ENCODE measurements at regions not wholly inside any gene's neighbourhood (a gene's known extent, or its start where the extent isn't known, plus 50 kb on each side); places are given as distances from the start of the nearest gene placed in this dataset.

- no peak for DNase-seq (ENCODE audit: low read depth in 3 of 3, low spot score in 1 of 3)
Measured at GRCh38 chr2:76464310-76464709, 753.6 kb upstream of the GCFC2 start.

GRCh38 chr2:76461431-76461830 lies 750.7 kb upstream of the GCFC2 start:
- DNase-seq (ENCODE audit: low read depth in 3 of 3, low spot score in 1 of 3), result no peak

DNA sequence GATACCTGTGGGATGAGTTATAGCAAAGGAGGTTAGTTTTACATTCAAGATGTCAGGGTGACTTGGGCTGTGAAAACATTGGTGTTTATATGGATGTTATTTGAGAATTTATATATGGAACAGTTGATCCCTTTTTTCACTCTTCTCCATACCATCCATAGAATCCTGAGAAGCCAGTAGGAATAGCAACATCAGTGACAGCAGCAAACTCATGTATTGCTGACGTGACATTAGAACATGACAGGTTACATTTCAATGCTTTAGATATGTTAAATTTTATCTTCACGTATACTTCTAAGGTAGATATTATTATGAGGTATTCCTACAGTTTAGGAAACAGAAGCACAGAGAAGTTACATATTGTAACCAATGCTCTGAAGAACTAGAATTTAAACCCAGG lies 745.2 kb upstream of the GCFC2 start:
- DNase-seq (ENCODE audit: low read depth in 3 of 3, low spot score in 1 of 3), result no peak

DNA sequence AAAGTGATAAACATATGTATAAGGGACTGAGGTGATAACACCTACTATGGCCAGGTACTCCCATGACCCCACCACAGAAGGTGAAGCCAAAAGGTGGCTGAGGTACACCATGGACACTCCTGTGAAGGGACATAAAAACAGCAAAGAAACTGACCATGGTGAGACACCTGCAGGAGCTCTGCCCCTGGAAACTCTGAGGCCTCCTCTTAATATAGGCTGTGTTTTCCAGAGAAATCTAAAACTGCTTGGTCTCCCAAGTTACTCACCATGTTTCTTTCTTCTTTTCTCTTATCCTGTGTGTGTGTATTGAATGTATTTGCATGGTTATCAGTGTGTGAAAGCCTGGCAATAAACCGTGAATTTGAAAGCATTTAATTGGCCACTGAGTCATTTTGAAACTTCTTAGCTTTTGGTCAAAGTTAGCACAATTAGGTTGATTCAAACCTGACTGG lies 739.3 kb upstream of the GCFC2 start:
- DNase-seq (ENCODE audit: low read depth in 3 of 3, low spot score in 1 of 3), result no peak

- no peak for DNase-seq (ENCODE audit: low read depth in 3 of 3, low spot score in 1 of 3)
Measured at GRCh38 chr2:76448956-76449355, 738.2 kb upstream of the GCFC2 start.

DNA sequence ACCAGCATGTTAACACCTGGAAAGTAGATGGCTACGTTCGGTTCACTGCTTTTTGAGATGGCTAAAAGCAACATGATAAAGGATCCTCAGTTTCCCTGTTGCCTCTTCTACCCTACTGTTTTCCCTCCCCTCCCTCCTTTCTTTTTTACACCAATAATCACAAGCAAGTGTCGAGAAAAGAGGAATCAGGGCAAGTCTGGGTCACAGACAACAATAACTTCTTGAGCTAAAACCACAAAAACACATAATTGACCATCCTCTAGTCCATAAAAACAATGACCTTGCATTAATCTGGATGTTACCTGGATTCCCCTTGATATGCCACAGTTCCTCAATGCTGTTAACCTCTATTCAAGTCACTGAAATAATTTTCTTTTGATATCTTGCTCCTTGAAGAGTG lies 736.6 kb upstream of the GCFC2 start:
- DNase-seq (ENCODE audit: low read depth in 3 of 3, low spot score in 1 of 3), result no peak

- no peak for DNase-seq (ENCODE audit: low read depth in 3 of 3, low spot score in 1 of 3)
Measured at GRCh38 chr2:76446872-76447271, 736.2 kb upstream of the GCFC2 start.

DNA sequence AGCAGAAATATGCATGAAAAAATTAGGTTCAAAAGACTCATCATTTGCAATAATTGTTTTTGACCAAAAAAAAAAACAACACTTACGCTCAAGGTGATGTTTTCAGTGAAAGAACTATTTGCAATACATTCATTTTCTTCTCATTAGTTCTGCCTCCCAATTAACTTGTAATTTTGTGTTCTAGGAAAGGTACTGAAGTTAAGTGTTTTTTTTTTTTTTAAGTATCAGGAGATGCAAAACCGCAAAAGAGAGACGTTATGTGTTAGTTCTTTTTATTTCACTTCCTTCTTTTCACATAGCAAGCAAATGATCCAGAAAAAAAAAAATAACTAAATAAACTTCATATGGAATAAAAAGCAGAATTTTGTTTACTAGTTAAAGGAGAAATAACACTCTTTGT lies 735.2 kb upstream of the GCFC2 start:
- DNase-seq (ENCODE audit: low read depth in 3 of 3, low spot score in 1 of 3), result no peak

DNA sequence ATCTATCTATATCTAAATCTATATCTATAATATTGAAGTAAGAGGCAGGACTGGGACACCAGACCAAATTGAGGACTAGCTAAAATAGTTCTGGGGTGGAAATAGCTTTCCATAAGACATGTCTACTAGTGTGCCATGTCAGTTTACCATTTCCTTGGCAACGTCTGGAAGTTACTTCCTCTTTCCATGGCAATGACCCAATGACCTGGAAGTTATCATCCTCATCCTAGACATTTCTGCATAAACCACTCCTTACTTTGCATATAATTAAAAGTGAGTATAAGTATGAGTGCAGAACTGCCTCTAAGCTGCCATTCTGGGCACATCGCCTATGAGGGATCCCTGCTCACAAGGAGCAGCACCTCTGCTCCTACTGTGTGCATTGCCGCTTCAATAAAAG lies 734.0 kb upstream of the GCFC2 start:
- DNase-seq (ENCODE audit: low read depth in 3 of 3, low spot score in 1 of 3), result no peak

DNA sequence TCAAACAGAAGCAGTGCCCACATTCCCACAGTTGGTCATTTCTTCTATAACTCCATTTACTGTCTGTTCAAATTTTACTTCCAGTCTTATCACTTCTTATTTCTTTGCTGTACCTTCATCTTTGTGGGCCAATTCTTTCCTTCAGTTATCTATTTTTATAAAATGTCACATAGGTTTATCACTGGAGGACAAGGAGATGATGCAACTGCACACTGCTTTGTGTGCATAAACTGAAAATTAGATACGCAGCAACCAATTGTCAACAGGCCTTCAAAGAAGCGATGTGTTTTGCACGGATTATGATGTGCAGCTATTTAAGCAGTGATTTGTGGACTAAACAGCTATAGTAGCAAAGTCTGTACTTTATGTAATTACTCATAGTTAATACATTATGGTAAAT lies 726.8 kb upstream of the GCFC2 start:
- DNase-seq (ENCODE audit: low read depth in 3 of 3, low spot score in 1 of 3), result no peak

DNA sequence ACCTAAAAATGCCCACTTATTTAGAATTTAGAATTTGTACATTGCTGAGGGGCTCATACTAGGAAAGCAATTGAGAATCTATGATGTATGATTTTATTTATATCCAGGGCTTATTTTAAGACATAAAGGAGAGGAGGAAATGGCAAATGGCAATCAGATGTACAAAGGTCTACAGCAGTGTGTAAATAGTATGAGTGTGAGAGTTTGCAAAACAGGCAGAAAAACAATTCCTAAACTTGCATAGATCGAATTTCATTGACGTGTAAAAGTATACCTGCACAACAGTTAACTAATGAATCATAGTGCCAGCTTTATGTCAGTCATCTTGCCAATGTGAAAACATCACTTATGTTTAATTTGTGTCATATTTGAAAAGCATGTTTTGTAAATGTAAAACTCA lies 718.7 kb upstream of the GCFC2 start:
- DNase-seq (ENCODE audit: low read depth in 3 of 3, low spot score in 1 of 3), result no peak

- DNase-seq (ENCODE audit: low read depth in 3 of 3, low spot score in 1 of 3), result no peak
Measured at GRCh38 chr2:76427452-76427851, 716.7 kb upstream of the GCFC2 start.

DNA sequence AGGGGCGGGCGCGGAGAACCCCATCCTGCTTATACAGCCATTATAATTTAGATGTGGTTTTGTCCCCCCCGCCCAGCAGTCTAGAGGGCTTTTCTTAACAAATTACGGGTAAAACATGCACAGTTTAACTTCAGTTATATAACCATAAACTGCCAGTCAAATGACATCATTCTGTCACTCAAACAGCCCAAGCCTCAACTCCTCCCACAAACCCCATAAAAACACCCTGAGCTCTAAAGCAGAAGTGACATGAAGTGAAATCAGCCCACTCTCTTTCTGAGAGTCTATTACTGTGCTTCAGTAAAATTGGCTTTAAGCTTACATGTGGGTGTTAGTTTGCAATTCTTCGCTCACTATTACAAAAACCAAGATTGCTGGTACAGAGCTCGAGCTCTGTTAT lies 705.1 kb upstream of the GCFC2 start:
- DNase-seq (ENCODE audit: low read depth in 3 of 3, low spot score in 1 of 3), result no peak

DNA sequence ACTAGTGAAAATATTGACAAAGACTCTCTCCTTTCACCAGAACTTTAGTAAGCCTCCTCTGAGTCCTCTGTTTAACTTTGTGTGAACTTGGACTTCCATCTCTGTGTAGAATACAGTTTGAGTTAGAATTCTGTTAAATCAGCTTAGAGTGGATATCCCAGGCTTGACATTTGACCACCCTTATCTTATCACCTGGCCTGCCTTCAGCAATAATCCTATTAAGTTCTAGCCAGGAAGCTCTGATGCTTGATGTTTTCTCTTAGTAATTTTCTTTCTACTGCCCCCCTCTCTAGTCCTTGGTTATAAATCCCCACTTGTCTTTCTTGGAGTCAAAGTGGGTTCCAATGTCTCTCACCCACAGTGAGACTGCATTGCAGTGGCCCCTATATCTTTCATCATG lies 702.7 kb upstream of the GCFC2 start:
- DNase-seq (ENCODE audit: low read depth in 3 of 3, low spot score in 1 of 3), result no peak

DNA sequence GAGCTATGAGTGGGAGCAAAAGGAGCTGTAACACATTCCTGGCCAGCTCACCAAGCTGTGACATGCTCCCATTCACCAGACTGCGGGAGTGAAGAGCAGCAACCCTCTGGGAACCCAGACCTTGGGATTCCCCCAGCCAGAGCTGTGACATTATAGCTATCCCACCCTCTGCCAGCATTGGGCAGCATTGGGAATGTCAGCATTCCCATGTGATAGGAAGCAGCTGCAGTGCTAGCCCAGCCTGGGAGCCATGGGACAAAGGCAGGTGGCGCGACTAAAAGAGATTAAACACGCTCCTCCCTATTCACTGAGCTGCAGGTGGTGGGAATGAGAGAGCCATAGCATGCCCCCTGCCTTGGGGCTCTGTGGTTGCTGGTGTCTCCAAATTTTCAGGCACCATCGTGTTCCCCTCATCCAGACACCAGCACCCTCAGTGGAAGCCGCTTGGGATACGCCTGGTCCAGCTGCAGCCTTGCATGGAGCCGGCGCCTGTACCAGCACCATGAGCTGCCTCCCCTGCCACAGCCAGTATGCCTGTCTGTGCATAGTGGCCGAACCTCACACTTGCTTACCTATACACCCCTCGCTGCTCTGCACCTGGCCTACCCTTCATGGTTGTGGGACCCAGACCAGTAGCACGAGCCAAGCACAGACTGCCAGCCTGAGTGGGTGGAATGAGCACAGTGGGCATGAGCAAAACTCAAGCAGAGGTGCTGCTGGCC lies 695.6 kb upstream of the GCFC2 start:
- no peak for DNase-seq (ENCODE audit: low read depth in 3 of 3, low spot score in 1 of 3)

GRCh38 chr2:76393356-76393755 lies 682.6 kb upstream of the GCFC2 start:
- DNase-seq (ENCODE audit: low read depth in 3 of 3, low spot score in 1 of 3), result no peak

DNA sequence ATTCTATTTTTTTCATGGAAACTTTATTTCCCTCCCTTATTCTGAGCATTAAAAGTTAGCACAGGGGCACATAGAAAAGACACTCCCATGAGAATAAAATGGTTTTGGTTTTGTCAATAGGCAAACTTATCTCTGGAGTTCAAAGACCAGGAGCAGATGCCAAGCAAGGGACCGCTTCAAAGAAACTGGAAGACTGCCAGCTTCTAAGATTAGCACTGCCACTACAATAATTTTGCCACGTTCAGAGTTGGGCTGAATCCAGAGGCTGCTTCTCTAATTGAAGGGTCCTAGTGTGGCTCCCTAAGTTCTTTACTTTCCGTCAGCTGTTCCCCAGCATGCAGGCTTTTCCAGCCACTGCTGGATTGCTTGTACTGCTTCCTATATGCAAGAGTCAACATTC lies 681.0 kb upstream of the GCFC2 start:
- no peak for DNase-seq (ENCODE audit: low read depth in 3 of 3, low spot score in 1 of 3)

DNA sequence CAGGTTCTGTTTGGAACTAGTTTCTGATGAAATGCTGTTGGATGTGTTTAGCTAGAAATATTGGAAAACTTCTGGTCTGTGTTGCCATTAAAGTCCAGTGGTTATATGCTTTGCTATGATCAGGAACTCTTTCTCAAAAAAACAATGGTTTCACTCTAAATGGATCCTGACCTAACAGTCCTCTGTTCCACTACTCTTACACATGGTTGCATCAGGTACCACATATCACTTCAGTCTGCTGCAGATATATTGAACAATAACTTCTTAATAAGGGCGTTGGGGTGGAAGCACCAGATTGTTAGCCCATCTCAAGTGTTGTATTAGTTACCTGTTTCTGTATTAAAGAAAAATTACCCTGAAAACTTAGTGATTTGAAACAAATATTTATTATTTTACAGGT lies 676.6 kb upstream of the GCFC2 start:
- no peak for DNase-seq (ENCODE audit: low read depth in 3 of 3, low spot score in 1 of 3)

DNA sequence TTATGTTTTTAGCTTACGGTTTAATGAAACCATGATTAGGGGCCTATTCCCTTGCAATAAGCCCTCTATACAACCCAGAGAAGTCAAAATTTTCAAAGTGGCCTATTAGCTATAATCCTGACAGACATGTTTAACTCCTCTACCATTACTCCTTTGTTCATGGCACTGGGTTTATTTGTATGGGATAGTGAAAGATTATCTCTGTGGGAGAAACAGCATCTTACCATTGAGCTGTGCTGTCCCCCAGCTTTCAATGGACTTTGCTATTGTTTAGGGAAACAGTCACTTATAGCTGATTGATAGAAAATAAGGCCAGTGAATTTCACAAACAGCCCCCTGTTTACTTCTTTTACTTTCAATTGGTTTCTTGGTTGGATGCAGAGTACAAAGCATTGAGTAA lies 675.2 kb upstream of the GCFC2 start:
- DNase-seq (ENCODE audit: low read depth in 3 of 3, low spot score in 1 of 3), result no peak

DNA sequence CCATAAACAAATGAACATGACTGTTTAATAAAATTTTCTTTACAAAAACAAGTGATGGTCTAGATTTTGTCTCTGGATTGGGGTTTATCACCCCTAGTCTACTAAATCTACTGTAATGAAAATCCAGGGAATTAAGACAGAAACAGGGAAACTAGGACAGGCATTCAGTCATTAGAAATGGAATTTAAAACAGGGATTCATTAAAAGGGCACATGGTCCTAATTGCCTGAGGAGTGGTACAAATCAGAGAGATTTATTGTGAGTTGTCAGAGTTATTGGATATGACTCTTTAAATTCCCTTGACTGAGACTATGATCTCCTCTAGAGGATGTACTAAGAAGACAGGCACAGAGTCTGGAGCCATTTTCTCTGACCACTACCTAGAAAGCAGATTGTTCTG lies 670.9 kb upstream of the GCFC2 start:
- no peak for DNase-seq (ENCODE audit: low read depth in 3 of 3, low spot score in 1 of 3)

DNA sequence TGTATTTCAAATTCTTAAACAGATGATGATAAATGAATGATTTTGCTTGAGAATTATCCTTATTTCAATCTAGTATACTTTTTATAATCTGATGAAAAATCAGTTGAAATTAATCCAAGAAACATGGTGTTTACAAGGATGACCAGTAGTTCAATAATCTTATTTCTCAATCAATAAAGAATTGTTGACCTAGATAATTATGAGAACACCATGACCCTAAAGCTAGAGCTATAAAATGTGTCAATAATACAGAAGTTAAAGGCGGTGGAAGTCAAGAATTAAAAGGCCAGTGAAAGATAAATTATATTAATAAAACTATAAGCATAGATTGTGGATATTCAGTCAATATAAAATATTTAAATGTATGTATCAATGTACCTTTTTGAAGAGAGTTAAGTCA lies 667.4 kb upstream of the GCFC2 start:
- no peak for DNase-seq (ENCODE audit: low read depth in 3 of 3, low spot score in 1 of 3)

GRCh38 chr2:76341439-76341838 lies 630.7 kb upstream of the GCFC2 start:
- no peak for DNase-seq (ENCODE audit: low read depth in 3 of 3, low spot score in 1 of 3)

DNA sequence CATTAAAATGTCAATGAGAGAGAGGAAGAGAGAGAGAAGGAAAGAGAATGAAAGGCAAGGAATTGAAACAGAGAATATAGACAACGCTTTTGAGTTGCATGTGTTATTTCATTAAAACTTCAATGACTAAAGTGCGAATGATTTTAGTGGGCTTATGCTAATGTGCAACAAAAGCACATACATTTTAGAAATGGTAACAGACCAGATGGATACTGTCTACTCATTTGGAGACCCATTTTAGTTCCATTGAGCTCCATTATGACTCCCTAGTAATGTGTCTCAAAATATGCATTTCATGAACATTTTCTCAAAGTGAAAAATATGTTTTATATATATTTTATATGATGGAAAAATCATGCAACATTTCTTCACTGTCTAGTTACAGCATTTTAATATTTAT lies 622.2 kb upstream of the GCFC2 start:
- no peak for DNase-seq (ENCODE audit: low read depth in 3 of 3, low spot score in 1 of 3)

GRCh38 chr2:76330865-76331264 lies 620.1 kb upstream of the GCFC2 start:
- no peak for DNase-seq (ENCODE audit: low read depth in 3 of 3, low spot score in 1 of 3)
